Kasumi-1 (cell line): ENCODE measurements at regions not wholly inside any gene's neighbourhood (a gene's known extent, or its start where the extent isn't known, plus 50 kb on each side); places are given as distances from the start of the nearest gene placed in this dataset.
"Not testable (repeated sequence)": the region's sequence is repeated elsewhere in the genome, so short reads cannot be mapped to it uniquely, and the experiment has no call there.

Source experiments
- DNase-seq, 2 experiments: peaks; one replicate each; lab custom pipeline; 2025; lab: John Stamatoyannopoulos, UW

GRCh38 chr14:53285821-53286220 lies 132.7 kb upstream of the DDHD1 start:
- DNase-seq = no peak

- no peak for DNase-seq
These were observed 131.9 kb upstream of the DDHD1 start for GRCh38 chr14:53285064-53285463.

GRCh38 chr14:53278602-53279506 lies 125.7 kb upstream of the DDHD1 start:
- DNase-seq = no peak

- no peak for DNase-seq
These were observed 120.5 kb upstream of the DDHD1 start for GRCh38 chr14:53273671-53274072.

GRCh38 chr14:53265025-53265424 lies 111.9 kb upstream of the DDHD1 start:
- DNase-seq = no peak

- DNase-seq = no peak
These were observed 107.8 kb upstream of the DDHD1 start for GRCh38 chr14:53260928-53261327.

- DNase-seq = no peak
These were observed 107.2 kb upstream of the DDHD1 start for GRCh38 chr14:53260286-53260685.

GRCh38 chr14:53252141-53252540 lies 99.0 kb upstream of the DDHD1 start:
- DNase-seq = no peak

GRCh38 chr14:53249059-53249458 lies 95.9 kb upstream of the DDHD1 start:
- DNase-seq = no peak

- DNase-seq = no peak
These were observed 94.7 kb upstream of the DDHD1 start for GRCh38 chr14:53247596-53248370.

- not testable (repeated sequence) for DNase-seq
These were observed 89.8 kb upstream of the DDHD1 start for GRCh38 chr14:53242898-53243297.

- DNase-seq = no peak
These were observed 84.4 kb upstream of the DDHD1 start for GRCh38 chr14:53237488-53237887.

GRCh38 chr14:53236708-53237107 lies 83.6 kb upstream of the DDHD1 start:
- no peak for DNase-seq

- no peak for DNase-seq
These were observed 78.0 kb upstream of the DDHD1 start for GRCh38 chr14:53231171-53231570.

- no peak for DNase-seq
These were observed 75.8 kb upstream of the DDHD1 start for GRCh38 chr14:53228966-53229365.

- DNase-seq = no peak
These were observed 74.1 kb upstream of the DDHD1 start for GRCh38 chr14:53227154-53227718.

GRCh38 chr14:53226553-53226952 lies 73.4 kb upstream of the DDHD1 start:
- no peak for DNase-seq

- DNase-seq = no peak
These were observed 67.8 kb upstream of the DDHD1 start for GRCh38 chr14:53220914-53221313.

- DNase-seq = peak in 1 of 2 experiments; percentile 13
These were observed 65.0 kb upstream of the DDHD1 start for GRCh38 chr14:53218161-53218560.

GRCh38 chr14:53217316-53217994 lies 64.3 kb upstream of the DDHD1 start:
- DNase-seq = peak; percentile 65 to 68

- DNase-seq = not testable (repeated sequence)
These were observed 63.8 kb upstream of the DDHD1 start for GRCh38 chr14:53216955-53217315.

GRCh38 chr14:53216478-53216877 lies 63.4 kb upstream of the DDHD1 start:
- DNase-seq = not testable (repeated sequence)
